Keratinocyte (primary cell): ENCODE measurements at regions not wholly inside any gene's neighbourhood (a gene's known extent, or its start where the extent isn't known, plus 50 kb on each side); places are given as distances from the start of the nearest gene placed in this dataset.

Experiments
- DNase-seq: peaks from one replicate; pipeline ENCODE4 v3.0.0-alpha.2; 2011; ENCODE audit warnings: low read depth, missing footprints, low spot score
- FAIRE-seq: peaks from 2 replicates; lab custom pipeline; 2011; peaks lifted over from hg19 to GRCh38; lab: Jason Lieb, UNC
- H2AFZ ChIP-seq: 2 replicates; pipeline ENCODE4 v1.6.0; 2012; ENCODE audit warnings: low read length, control low read depth, inconsistent platforms; ENCODE audit not compliant: control insufficient read depth
- H3K27ac ChIP-seq: 2 replicates; pipeline ENCODE4 v1.5.1; 2011; ENCODE audit warnings: low read length; ENCODE audit not compliant: control insufficient read depth, insufficient read depth
- H3K27me3 ChIP-seq: 3 replicates; pipeline ENCODE4 v1.6.0; 2011; ENCODE audit warnings: low read length; ENCODE audit not compliant: control insufficient read depth, insufficient read depth; ENCODE audit errors: extremely low read depth
- H3K36me3 ChIP-seq, 2 experiments: 2 replicates in 1 of 2; 3 replicates in 1 of 2; pipeline ENCODE4 v1.5.1; 2011; ENCODE audit warnings: low read length in 2 of 2, mild to moderate bottlenecking in 1 of 2; ENCODE audit not compliant: control insufficient read depth in 2 of 2, insufficient read depth in 2 of 2; ENCODE audit errors: extremely low read depth in 1 of 2
- H3K4me1 ChIP-seq: 3 replicates; pipeline ENCODE4 v1.5.1; 2011; ENCODE audit warnings: low read length; ENCODE audit not compliant: control insufficient read depth, insufficient read depth; ENCODE audit errors: extremely low read depth
- H3K4me2 ChIP-seq: 3 replicates; pipeline ENCODE4 v1.6.0; 2011; ENCODE audit warnings: low read depth, low read length; ENCODE audit not compliant: control insufficient read depth, insufficient read depth; ENCODE audit errors: extremely low read depth
- H3K4me3 ChIP-seq, 3 experiments: fragments of 200-600 bp in 1 of 3; sonication (generic) in 1 of 3; 2 replicates in 2 of 3; 3 replicates in 1 of 3; pipeline ENCODE4 v1.5.1; 2011 to 2016; ENCODE audit warnings: low read length in 3 of 3, mild to moderate bottlenecking in 3 of 3, control low read depth in 2 of 3, inconsistent platforms in 1 of 3, low read depth in 1 of 3, mixed read lengths in 1 of 3, mixed run types in 1 of 3, moderate library complexity in 1 of 3; ENCODE audit not compliant: control insufficient read depth in 2 of 3, insufficient read depth in 2 of 3; ENCODE audit errors: extremely low read depth in 1 of 3
- H3K79me2 ChIP-seq: 2 replicates; pipeline ENCODE4 v1.6.0; 2012; ENCODE audit warnings: low read length; ENCODE audit not compliant: control insufficient read depth, insufficient read depth
- H3K9ac ChIP-seq: 3 replicates; pipeline ENCODE4 v1.6.0; 2011; ENCODE audit warnings: low read length; ENCODE audit not compliant: control insufficient read depth, insufficient read depth; ENCODE audit errors: extremely low read depth
- H3K9me1 ChIP-seq: 3 replicates; pipeline ENCODE4 v1.6.0; 2011; ENCODE audit warnings: low read length; ENCODE audit not compliant: control insufficient read depth, insufficient read depth; ENCODE audit errors: extremely low read depth
- H3K9me3 ChIP-seq: 2 replicates; pipeline ENCODE4 v1.5.1; 2012; ENCODE audit warnings: low read depth, low read length; ENCODE audit not compliant: control insufficient read depth
- H4K20me1 ChIP-seq: 3 replicates; pipeline ENCODE4 v1.6.0; 2011; ENCODE audit warnings: low read length; ENCODE audit not compliant: control insufficient read depth, insufficient read depth; ENCODE audit errors: extremely low read depth
- CTCF ChIP-seq, 3 experiments: IDR thresholded peaks in 1 of 3; conservative IDR thresholded peaks in 1 of 3; optimal IDR thresholded peaks in 1 of 3; 2 replicates in 2 of 3; 3 replicates in 1 of 3; pipeline versions ENCODE3 to v1.5.1; 2011; ENCODE audit warnings: low read length in 3 of 3, mild to moderate bottlenecking in 3 of 3, moderate library complexity in 2 of 3, control low read depth in 1 of 3, inconsistent platforms in 1 of 3; ENCODE audit not compliant: insufficient read depth in 2 of 3; ENCODE audit errors: extremely low read depth in 1 of 3
- EZH2 ChIP-seq: IDR thresholded peaks from one replicate; pipeline ENCODE4 v1.6.1; 2012; ENCODE audit warnings: inconsistent platforms, mild to moderate bottlenecking, low read length, moderate library complexity
- dilution Hi-C: fragments of 300-500 bp; cut with MboI; formaldehyde crosslinking; loops from one replicate; pipeline ENCODE4 v1.7.0; 2020; ENCODE audit warnings: low sequenced_read_pairs; ENCODE audit not compliant: extremely low pct_ligation_motif_present

- no peak for DNase-seq
- H3K27ac ChIP-seq: no peak overlapping the region
- no peak overlapping the region for H2AFZ ChIP-seq
- no peaks in the 10 kb centered on the region for H3K36me3 ChIP-seq
- no peaks in the 10 kb centered on the region for H3K27me3 ChIP-seq
- H3K9ac ChIP-seq: no peak overlapping the region
- dilution Hi-C loops: no loop called here
- no peaks in the 10 kb centered on the region for H3K9me3 ChIP-seq
- H3K4me2 ChIP-seq: no peak overlapping the region
- H4K20me1 ChIP-seq: no peaks in the 10 kb centered on the region
- no peak overlapping the region for H3K4me3 ChIP-seq
- TF ChIP-seq EZH2: no peak
- no peak for TF ChIP-seq CTCF (optimal IDR thresholded peaks at IDR 0.05 in 1 of 3, IDR thresholded peaks at IDR 0.05 in 1 of 3, conservative IDR thresholded peaks at IDR 0.05 in 1 of 3; ENCODE audit: extremely low read depth in 1 of 3, insufficient read depth in 2 of 3, low read length in 3 of 3)
- FAIRE-seq: no peak
- H3K79me2 ChIP-seq: no peaks in the 10 kb centered on the region
- no peaks in the 10 kb centered on the region for H3K9me1 ChIP-seq
- H3K4me1 ChIP-seq: no peaks in the 10 kb centered on the region
Observed at GRCh38 chr2:118296663-118297062, 208.4 kb downstream of the INSIG2 start.

- H3K27me3 ChIP-seq: no peaks in the 10 kb centered on the region
- no peak overlapping the region for H3K9ac ChIP-seq
- H3K9me3 ChIP-seq: no peaks in the 10 kb centered on the region
- DNase-seq (no peak), FAIRE-seq (no peak)
- no peak overlapping the region for H2AFZ ChIP-seq
- H3K4me1 ChIP-seq: no peaks in the 10 kb centered on the region
- H3K9me1 ChIP-seq: no peaks in the 10 kb centered on the region
- no peak overlapping the region for H3K4me2 ChIP-seq
- H3K79me2 ChIP-seq: no peaks in the 10 kb centered on the region
- dilution Hi-C loops: no loop called here
- no peaks in the 10 kb centered on the region for H3K36me3 ChIP-seq
- TF ChIP-seq EZH2: no peak
- TF ChIP-seq CTCF (optimal IDR thresholded peaks at IDR 0.05 in 1 of 3, IDR thresholded peaks at IDR 0.05 in 1 of 3, conservative IDR thresholded peaks at IDR 0.05 in 1 of 3; ENCODE audit: extremely low read depth in 1 of 3, insufficient read depth in 2 of 3, low read length in 3 of 3): no peak
- no peak overlapping the region for H3K4me3 ChIP-seq
- no peak overlapping the region for H3K27ac ChIP-seq
- no peaks in the 10 kb centered on the region for H4K20me1 ChIP-seq
Observed at GRCh38 chr2:118295592-118296390, 207.5 kb downstream of the INSIG2 start.
